A549 (cell line): ENCODE measurements at regions not wholly inside any gene's neighbourhood (a gene's known extent, or its start where the extent isn't known, plus 50 kb on each side); places are given as distances from the start of the nearest gene placed in this dataset.
"Not testable (repeated sequence)": the region's sequence is repeated elsewhere in the genome, so short reads cannot be mapped to it uniquely, and the experiment has no call there.

Source experiments
- BHLHE40 ChIP-seq: IDR thresholded peaks from 2 replicates; pipeline ENCODE4 v1.6.1; 2012; ENCODE audit warnings: low read depth, low read length, inconsistent platforms
- KDM5A ChIP-seq: fragments of 200-600 bp; sonication (generic); IDR thresholded peaks from 2 replicates; pipeline ENCODE4 v1.6.1; 2016; ENCODE audit warnings: antibody characterized with exemption, mild to moderate bottlenecking
- NFE2L2 ChIP-seq: fragments of 150-350 bp; conservative IDR thresholded peaks from 2 replicates; pipeline ENCODE4 v1.6.1; 2014; ENCODE audit warnings: low read length
- POLR2A ChIP-seq: IDR thresholded peaks from 2 replicates; pipeline ENCODE4 v1.6.1; 2012; ENCODE audit warnings: mild to moderate bottlenecking, low read length
- RAD21 ChIP-seq, 2 experiments: fragments of >200 bp in 1 of 2; sonication (Bioruptor Twin) in 1 of 2; formaldehyde crosslinking in 1 of 2; IDR thresholded peaks in 1 of 2; conservative IDR thresholded peaks in 1 of 2; 2 replicates in 1 of 2; 3 replicates in 1 of 2; pipeline ENCODE4 v1.6.1; 2012 to 2018; ENCODE audit warnings: inconsistent platforms in 1 of 2
- RCOR1 ChIP-seq: fragments of 150-350 bp; IDR thresholded peaks from 2 replicates; pipeline ENCODE4 v1.6.1; 2014; ENCODE audit warnings: antibody characterized with exemption, low read length, low read depth
- RFX5 ChIP-seq: fragments of 450-650 bp; IDR thresholded peaks from 2 replicates; pipeline ENCODE4 v1.7.1; 2014; ENCODE audit warnings: antibody characterized with exemption, mild to moderate bottlenecking, moderate library complexity
- TF ChIP-seq, protein P1 (sequence below): fragments of 250-450 bp; sonication (Bioruptor Pico); IDR thresholded peaks from 2 replicates; pipeline ENCODE4 v1.5.0; 2021; ENCODE audit warnings: mild to moderate bottlenecking, moderate library complexity, borderline replicate concordance
- TF ChIP-seq, protein P2 (sequence below): fragments of >200 bp; sonication (Bioruptor Twin); formaldehyde crosslinking; IDR thresholded peaks from 3 replicates; pipeline ENCODE4 v1.5.1; 2016
- TF ChIP-seq, protein P3 (sequence below): IDR thresholded peaks from 2 replicates; pipeline ENCODE4 v1.6.1; 2012
- TF ChIP-seq, protein P4 (sequence below): IDR thresholded peaks from 2 replicates; pipeline ENCODE4 v1.6.1; 2012; ENCODE audit warnings: low read depth, borderline replicate concordance
- TF ChIP-seq, protein P5 (sequence below): IDR thresholded peaks from 2 replicates; pipeline ENCODE4 v1.6.1; 2012
- TF ChIP-seq, protein P6 (sequence below): fragments of 450-650 bp; IDR thresholded peaks from 2 replicates; pipeline ENCODE4 v1.6.1; 2014; ENCODE audit warnings: antibody characterized with exemption

DNA sequence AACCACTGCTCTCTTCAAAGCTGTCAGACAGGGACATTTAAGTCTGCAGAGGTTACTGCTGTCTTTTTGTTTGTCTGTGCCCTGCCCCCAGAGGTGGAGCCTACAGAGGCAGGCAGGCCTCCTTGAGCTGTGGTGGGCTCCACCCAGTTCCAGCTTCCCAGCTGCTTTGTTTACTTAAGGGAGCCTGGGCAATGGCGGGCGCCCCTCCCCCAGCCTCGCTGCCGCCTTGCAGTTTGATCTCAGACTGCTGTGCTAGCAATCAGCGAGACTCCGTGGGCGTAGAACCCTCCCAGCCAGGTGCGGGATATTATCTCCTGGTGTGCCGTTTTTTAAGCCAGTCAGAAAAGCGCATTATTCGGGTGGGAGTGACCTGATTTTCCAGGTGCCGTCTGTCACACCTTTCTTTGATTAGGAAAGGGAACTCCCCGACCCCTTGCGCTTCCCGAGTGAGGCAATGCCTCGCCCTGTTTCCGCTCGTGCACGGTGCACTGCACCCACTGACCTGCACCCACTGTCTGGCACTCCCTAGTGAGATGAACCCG lies 764.5 kb upstream of the CDH6 start:
- TF ChIP-seq, protein P1, sequence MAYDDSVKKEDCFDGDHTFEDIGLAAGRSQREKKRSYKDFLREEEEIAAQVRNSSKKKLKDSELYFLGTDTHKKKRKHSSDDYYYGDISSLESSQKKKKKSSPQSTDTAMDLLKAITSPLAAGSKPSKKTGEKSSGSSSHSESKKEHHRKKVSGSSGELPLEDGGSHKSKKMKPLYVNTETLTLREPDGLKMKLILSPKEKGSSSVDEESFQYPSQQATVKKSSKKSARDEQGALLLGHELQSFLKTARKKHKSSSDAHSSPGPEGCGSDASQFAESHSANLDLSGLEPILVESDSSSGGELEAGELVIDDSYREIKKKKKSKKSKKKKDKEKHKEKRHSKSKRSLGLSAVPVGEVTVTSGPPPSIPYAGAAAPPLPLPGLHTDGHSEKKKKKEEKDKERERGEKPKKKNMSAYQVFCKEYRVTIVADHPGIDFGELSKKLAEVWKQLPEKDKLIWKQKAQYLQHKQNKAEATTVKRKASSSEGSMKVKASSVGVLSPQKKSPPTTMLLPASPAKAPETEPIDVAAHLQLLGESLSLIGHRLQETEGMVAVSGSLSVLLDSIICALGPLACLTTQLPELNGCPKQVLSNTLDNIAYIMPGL (CRISPR knock-in tag), result not testable (repeated sequence)
- TF ChIP-seq POLR2A; KDM5A; RFX5; NFE2L2; RCOR1; RAD21 (conservative IDR thresholded peaks at IDR 0.05 in 1 of 2, IDR thresholded peaks at IDR 0.05 in 1 of 2); BHLHE40: not testable (repeated sequence)
- TF ChIP-seq, protein P2, sequence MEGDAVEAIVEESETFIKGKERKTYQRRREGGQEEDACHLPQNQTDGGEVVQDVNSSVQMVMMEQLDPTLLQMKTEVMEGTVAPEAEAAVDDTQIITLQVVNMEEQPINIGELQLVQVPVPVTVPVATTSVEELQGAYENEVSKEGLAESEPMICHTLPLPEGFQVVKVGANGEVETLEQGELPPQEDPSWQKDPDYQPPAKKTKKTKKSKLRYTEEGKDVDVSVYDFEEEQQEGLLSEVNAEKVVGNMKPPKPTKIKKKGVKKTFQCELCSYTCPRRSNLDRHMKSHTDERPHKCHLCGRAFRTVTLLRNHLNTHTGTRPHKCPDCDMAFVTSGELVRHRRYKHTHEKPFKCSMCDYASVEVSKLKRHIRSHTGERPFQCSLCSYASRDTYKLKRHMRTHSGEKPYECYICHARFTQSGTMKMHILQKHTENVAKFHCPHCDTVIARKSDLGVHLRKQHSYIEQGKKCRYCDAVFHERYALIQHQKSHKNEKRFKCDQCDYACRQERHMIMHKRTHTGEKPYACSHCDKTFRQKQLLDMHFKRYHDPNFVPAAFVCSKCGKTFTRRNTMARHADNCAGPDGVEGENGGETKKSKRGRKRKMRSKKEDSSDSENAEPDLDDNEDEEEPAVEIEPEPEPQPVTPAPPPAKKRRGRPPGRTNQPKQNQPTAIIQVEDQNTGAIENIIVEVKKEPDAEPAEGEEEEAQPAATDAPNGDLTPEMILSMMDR, result not testable (repeated sequence)
- TF ChIP-seq, protein P3, sequence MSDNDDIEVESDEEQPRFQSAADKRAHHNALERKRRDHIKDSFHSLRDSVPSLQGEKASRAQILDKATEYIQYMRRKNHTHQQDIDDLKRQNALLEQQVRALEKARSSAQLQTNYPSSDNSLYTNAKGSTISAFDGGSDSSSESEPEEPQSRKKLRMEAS, result not testable (repeated sequence)
- TF ChIP-seq, protein P4, sequence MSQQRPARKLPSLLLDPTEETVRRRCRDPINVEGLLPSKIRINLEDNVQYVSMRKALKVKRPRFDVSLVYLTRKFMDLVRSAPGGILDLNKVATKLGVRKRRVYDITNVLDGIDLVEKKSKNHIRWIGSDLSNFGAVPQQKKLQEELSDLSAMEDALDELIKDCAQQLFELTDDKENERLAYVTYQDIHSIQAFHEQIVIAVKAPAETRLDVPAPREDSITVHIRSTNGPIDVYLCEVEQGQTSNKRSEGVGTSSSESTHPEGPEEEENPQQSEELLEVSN, result not testable (repeated sequence)
- TF ChIP-seq, protein P5, sequence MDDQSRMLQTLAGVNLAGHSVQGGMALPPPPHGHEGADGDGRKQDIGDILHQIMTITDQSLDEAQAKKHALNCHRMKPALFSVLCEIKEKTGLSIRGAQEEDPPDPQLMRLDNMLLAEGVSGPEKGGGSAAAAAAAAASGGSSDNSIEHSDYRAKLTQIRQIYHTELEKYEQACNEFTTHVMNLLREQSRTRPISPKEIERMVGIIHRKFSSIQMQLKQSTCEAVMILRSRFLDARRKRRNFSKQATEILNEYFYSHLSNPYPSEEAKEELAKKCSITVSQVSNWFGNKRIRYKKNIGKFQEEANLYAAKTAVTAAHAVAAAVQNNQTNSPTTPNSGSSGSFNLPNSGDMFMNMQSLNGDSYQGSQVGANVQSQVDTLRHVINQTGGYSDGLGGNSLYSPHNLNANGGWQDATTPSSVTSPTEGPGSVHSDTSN, result not testable (repeated sequence)
- TF ChIP-seq, protein P6, sequence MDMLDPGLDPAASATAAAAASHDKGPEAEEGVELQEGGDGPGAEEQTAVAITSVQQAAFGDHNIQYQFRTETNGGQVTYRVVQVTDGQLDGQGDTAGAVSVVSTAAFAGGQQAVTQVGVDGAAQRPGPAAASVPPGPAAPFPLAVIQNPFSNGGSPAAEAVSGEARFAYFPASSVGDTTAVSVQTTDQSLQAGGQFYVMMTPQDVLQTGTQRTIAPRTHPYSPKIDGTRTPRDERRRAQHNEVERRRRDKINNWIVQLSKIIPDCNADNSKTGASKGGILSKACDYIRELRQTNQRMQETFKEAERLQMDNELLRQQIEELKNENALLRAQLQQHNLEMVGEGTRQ, result not testable (repeated sequence)
